PC-3 (cell line): ENCODE measurements at regions not wholly inside any gene's neighbourhood (a gene's known extent, or its start where the extent isn't known, plus 50 kb on each side); places are given as distances from the start of the nearest gene placed in this dataset.

Experiments
- EZH2 ChIP-seq: fragments of 300-600 bp; sonication (generic); IDR thresholded peaks from one replicate; pipeline ENCODE4 v1.6.1; 2017; ENCODE audit warnings: antibody characterized with exemption, mild to moderate bottlenecking, low read length; ENCODE audit not compliant: unreplicated experiment
- EZH2phosphoT487 ChIP-seq: fragments of 300-600 bp; sonication (generic); IDR thresholded peaks from 2 replicates; pipeline ENCODE4 v1.6.1; 2018; ENCODE audit warnings: mild to moderate bottlenecking, antibody characterized with exemption, low read length, borderline replicate concordance
- TF ChIP-seq, protein P1 (sequence below): fragments of 300-600 bp; sonication (generic); conservative IDR thresholded peaks from 2 replicates; pipeline ENCODE4 v1.5.1; 2017; ENCODE audit warnings: antibody characterized with exemption, low read depth, mild to moderate bottlenecking, low read length

DNA sequence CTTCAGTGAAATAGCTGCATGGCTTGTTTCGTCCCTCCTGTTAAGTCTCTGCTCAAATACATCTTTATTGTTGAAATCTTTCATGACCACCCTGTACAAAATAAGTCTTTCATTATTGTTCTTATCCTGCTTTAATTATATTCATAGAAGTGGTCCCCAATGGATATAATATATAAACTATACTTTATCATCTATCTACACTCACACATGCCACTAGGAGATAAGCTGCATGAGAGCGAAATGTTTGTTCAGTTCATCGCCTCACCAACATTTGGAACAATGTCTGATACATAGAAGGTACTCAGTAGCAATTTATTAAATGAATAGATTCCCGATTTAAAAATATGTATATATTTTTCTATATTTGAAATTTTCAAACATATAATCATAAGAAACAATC lies 254.0 kb upstream of the ATXN7L3B start:
- TF ChIP-seq EZH2: no peak
- TF ChIP-seq, protein P1, sequence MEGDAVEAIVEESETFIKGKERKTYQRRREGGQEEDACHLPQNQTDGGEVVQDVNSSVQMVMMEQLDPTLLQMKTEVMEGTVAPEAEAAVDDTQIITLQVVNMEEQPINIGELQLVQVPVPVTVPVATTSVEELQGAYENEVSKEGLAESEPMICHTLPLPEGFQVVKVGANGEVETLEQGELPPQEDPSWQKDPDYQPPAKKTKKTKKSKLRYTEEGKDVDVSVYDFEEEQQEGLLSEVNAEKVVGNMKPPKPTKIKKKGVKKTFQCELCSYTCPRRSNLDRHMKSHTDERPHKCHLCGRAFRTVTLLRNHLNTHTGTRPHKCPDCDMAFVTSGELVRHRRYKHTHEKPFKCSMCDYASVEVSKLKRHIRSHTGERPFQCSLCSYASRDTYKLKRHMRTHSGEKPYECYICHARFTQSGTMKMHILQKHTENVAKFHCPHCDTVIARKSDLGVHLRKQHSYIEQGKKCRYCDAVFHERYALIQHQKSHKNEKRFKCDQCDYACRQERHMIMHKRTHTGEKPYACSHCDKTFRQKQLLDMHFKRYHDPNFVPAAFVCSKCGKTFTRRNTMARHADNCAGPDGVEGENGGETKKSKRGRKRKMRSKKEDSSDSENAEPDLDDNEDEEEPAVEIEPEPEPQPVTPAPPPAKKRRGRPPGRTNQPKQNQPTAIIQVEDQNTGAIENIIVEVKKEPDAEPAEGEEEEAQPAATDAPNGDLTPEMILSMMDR: no peak
- TF ChIP-seq EZH2phosphoT487: no peak
